GM18498 (cell line): ENCODE measurements at regions not wholly inside any gene's neighbourhood (a gene's known extent, or its start where the extent isn't known, plus 50 kb on each side); places are given as distances from the start of the nearest gene placed in this dataset.
"Not testable (repeated sequence)": the region's sequence is repeated elsewhere in the genome, so short reads cannot be mapped to it uniquely, and the experiment has no call there.

ENCODE experiments used
- ATAC-seq: cut with Tn5 transposase; IDR thresholded peaks from one replicate; pipeline ENCODE4 v1.9.1; 2021; ENCODE audit warnings: mild to moderate bottlenecking, moderate library complexity; ENCODE audit not compliant: unreplicated experiment

DNA sequence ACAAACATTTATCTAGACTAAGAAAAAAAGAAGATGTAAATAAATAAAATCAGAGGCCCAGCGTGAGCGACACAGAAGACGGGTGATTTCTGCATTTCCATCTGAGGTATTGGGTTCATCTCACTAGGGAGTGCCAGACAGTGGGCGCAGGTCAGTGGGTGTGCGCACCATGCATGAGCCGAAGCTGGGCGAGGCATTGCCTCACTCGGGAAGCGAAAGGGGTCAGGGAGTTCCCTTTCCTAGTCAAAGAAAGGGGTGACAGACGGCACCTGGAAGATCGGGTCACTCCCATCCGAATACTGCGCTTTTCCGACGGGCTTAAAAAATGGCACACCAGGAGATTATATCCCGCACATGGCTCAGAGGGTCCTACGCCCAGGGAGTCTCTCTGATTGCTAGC, 79.5 kb upstream of the ABCD2 start:
- ATAC-seq = not testable (repeated sequence)

DNA sequence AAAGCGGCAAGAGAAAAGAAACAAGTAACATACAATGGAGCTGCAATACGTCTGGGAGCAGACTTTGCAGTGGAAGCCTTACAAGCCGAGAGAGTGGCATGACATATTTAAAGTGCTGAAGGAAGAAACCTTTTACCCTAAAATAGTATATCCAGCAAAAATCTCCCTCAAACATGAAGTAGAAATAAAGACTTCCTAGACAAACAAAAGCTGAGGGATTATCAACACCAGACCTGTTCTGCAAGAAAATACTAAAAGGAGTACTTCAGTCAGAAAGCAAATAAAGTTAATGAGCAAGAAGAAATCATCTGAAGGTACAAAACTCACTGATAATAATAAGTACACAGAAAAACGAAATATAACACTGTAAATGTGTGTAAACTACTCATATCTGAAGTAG, 77.5 kb upstream of the ABCD2 start:
- no peak for ATAC-seq

DNA sequence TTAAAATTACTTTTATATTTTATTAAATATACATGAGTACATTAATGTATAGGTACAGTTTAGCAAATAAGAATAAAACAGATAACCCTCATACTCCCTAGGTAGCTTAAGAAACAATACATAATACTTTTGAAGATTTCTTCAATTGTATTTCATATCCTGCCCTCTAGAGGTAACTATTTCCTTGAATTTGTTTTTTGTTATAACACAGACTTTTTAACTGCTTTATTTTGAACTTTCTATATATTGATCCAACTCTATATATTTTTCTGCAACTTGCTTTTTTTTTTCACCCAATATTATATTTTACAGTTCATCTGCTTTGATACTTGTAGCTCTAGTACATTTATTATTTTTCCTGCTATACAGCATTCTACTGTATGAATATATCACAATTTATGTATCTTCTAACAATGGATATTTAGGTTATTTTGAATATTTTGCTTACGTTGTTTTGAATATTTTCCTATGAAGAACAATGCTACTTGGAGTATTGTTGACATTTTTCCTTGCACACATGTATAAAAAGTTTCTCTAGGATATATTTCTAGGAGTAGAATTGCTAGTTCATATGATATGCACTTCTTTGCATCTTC, 72.8 kb upstream of the ABCD2 start:
- ATAC-seq = no peak

DNA sequence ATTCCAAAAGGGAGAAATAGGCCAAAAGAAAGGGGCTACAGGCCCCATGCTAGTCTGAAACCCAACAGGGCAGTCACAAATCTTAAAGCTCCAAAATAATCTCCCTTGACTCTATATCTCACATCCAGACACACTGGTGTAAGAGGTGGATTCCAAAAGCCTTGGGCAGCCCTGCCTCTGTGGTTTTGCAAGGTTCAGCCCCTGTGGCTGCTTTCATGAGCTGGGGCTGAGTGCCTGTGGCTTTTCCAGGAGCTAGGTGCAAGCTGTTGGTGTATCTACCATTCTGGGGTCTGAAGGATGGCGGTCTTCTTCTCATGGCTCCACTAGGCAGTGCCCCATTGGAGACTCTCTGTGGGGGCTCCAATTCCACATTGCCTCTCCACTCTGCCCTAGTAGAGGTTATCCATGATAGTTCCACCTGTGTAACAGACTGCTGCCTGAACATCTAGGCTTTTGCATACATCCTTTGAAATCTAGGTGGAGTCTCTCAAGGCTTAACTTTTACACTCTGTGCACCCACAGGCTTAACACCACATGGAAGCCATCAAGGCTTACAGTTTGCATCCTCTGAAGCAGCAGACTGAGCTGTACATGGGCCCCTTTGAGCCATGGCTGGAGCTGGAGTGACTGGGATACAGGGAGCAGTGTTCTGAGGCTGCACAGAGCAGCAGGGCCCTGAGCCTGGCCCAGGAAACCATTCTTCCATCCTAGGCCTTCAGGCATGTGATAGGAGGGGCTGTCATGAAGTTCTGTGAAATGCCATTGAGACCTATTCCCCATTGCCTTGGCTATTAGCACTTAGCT, 66.5 kb upstream of the ABCD2 start:
- no peak for ATAC-seq

DNA sequence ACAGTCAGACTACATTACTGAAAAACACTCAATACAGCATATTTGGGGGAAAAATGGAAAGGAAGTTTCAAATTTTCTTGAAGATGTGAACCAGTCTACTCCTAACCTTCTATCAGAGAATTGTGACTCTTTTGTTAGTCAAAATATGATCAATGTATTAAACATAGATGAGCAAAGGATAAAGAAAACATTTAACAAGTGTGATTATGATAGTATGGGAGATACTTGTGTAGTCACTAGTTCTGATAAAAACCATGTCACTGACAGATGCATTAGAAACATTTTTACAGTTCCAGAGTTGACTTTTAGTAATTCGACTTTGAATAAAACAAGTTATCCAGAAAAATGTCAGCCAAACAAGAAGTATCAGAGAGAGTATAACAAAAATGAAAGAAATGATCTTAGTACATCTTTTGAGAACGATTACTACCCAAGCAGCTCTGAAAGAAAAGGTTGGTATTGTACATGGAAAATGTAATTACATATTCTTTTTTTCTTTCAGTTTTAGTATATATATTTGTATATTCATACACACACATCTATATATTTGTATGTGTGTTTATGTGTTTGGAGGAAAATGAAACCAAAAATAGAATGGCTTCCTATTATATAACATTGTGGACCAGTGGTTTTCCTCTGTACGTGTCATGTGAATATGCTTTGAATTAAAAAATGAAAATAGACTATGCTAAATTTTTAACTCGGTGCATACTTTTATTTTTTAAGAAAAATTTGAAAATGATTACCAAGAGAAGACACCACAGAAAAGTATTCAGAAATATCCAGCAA, 63.3 kb upstream of the ABCD2 start:
- no peak for ATAC-seq

DNA sequence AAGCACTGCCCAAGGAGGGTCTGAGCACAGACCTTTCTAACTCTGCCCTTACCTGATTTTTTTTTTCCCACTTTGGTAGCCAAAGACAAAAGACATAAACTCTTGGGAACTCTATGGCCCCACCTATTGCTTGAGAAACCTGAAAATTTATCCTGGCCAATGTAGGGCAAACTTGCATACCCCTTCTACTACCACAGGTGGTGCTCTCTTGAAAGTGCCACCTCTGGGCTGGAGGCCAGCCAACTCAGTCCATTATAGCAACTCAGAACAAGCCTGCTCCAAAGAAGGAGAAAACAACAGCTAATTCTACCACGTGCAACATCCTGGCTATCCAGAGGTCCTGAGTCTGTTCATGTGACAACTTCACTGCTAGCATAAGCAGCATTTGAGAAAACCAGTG, 55.7 kb upstream of the ABCD2 start:
- ATAC-seq = no peak

DNA sequence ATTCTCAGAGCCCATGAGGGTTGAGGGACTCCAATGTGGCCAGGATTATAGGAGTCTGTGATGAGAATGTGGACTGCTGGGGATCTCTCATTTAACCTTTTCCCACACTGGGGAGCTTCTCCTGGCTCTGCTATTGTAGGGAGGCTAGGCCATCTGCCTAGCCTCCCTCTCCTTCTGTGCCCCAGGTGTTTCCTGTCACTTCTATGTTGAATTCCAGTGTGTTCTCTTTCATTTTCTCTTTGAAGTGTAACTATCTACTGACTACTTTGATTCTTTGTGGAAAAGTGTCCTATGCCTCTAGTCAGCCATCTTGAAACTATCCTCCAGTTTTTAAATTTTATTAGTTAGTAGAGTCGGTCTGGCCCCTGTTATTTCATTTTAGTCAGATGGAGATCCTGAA, 53.4 kb upstream of the ABCD2 start:
- peak; percentile 46 for ATAC-seq

DNA sequence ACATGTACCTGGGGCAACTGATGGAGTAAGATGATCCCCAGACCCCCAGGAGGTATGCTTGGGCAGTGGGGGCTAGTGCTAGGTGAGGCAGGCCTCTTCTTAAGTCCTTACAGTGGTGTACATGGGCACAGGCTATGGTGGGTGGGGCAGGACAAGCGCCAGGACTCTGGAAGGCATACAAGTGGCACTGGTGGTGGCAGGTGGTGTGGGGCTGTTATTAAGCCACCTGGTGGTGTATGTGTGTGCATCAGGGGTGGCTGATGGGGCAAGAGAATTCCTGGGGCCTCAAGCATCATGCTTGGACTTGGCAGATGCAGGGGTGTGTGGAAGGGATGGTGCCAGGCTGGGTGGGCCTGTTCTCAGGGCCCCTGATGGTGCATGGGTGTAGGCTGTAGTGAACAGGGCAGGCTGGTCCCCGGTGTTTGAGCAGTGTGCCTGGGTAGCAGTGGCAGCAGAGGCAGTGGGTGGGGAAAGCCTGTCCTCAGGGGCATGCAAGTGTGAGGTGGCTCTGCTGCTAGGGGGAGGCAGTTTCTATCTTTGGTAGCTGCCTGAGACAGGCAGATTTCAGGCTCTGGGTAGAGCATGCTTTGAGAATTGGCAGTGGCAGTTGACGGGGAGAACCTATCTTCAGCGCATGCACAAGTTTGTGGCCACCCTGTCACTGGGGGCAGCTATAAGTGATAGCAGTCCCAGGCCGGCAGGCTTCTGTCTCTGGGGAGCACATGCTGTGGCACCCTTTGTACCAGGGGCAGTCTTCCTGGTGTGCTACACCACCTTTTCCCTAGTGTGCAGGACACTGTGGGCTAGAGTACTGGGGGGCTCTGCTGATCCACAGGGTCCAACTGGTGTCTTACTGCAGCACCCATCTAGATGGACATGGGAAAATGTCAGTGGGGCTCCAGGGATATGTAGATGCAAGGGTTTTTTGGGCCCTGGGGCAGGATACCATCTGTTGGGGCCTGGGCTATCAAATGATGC, 52.6 kb upstream of the ABCD2 start:
- ATAC-seq = no peak

DNA sequence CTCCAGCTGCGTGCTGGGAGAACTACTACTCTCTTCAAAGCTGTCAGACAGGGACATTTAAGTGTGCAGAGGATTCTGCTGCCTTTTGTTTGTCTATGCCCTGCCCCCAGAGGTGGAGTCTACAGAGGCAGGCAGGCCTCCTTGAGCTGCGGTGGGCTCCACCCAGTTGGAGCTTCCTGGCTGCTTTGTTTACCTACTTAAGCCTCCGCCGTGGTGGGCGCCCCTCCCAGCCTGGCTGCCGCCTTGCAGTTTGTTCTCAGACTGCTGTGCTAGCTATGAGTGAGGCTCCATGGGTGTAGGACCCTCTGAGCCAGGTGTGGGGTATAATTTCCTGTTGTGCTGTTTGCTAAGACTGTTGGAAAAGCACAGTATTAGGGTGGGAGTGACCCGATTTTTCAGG, 49.9 kb upstream of the ABCD2 start:
- ATAC-seq = not testable (repeated sequence)
